Omental fat pad (tissue), 3 donors: ENCODE measurements at regions not wholly inside any gene's neighbourhood (a gene's known extent, or its start where the extent isn't known, plus 50 kb on each side); places are given as distances from the start of the nearest gene placed in this dataset.

Experiments used
- ATAC-seq: fragments of 150-250 bp; one replicate; pipeline ENCODE4 v1.9.1; 2016; ENCODE audit warnings: mild to moderate bottlenecking, moderate library complexity; ENCODE audit not compliant: low FRiP score
- DNase-seq: peaks from one replicate; pipeline ENCODE4 v3.0.0-alpha.2; 2019; ENCODE audit warnings: low spot score
- TF ChIP-seq, protein P1 (sequence below), 3 donors: fragments of 450-650 bp; IDR thresholded peaks; one replicate each; pipeline ENCODE4 v1.5.1; 2016 to 2017; ENCODE audit warnings: antibody characterized with exemption in 3 of 3, mild to moderate bottlenecking in 3 of 3, moderate library complexity in 2 of 3

DNA sequence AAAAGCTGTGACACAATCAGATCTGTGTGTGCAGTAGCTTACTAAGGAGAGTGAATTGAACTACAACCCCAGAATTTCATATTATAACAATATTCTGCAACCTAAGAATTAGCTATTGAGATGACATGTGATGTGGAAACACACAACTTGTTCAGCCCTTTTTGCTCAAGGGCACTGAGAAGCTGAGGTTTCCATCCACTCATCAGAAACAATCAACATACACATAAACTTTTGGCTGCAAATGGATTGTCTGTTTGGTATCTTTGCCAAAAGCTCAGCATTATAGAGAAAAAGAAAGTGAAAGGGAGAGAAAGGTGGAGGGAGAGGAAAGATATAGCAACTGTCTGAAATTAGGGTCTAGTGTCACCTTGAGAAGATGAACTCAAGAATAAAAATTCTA lies 117.2 kb upstream of the KLF7 start:
- TF ChIP-seq, protein P1, sequence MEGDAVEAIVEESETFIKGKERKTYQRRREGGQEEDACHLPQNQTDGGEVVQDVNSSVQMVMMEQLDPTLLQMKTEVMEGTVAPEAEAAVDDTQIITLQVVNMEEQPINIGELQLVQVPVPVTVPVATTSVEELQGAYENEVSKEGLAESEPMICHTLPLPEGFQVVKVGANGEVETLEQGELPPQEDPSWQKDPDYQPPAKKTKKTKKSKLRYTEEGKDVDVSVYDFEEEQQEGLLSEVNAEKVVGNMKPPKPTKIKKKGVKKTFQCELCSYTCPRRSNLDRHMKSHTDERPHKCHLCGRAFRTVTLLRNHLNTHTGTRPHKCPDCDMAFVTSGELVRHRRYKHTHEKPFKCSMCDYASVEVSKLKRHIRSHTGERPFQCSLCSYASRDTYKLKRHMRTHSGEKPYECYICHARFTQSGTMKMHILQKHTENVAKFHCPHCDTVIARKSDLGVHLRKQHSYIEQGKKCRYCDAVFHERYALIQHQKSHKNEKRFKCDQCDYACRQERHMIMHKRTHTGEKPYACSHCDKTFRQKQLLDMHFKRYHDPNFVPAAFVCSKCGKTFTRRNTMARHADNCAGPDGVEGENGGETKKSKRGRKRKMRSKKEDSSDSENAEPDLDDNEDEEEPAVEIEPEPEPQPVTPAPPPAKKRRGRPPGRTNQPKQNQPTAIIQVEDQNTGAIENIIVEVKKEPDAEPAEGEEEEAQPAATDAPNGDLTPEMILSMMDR (IDR thresholded peaks at IDR 0.05): no peak
- ATAC-seq (no peak), DNase-seq (no peak)

DNA sequence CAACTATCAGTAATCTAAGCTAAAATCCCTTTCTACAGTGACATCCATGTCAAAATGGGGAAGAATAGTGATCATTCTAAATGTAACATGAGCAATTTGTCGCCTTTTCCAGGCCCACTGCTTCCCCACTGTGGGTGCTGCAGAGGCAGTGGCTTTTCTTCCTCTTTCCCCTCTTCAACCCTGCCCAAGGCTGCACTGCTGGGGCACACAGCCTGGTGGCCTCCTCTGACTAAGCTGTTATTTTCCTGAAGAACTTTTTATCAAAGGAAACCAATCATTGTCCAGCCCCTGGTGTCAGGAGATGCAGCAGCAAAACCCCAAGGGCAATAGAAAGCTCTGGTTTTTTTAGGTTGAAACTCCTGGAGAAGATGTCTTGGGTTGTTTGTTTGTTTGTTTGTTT lies 117.6 kb upstream of the KLF7 start:
- TF ChIP-seq, protein P1 (IDR thresholded peaks at IDR 0.05): no peak
- no peak for ATAC-seq
- DNase-seq: no peak

GRCh38 chr2:207284556-207285472 lies 119.1 kb upstream of the KLF7 start:
- DNase-seq (no peak), ATAC-seq (no peak)
- TF ChIP-seq, protein P1 (IDR thresholded peaks at IDR 0.05): no peak

DNA sequence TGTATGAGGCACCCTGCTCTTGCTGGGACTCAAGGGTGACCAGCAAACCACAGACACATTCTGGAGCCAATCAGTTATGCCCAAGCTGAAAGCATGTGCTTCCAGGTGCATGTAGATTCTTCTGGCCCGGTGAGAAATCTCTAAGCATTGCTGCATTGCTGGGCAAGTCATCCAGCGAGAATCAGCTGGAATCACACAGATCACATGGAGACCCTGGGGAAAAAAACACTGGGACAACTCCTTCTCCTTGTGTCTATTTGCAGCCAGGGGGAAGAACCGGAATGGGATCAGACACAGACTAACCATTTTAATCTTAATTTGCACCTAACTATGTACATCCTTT lies 119.7 kb upstream of the KLF7 start:
- ATAC-seq (no peak), DNase-seq (no peak)
- TF ChIP-seq, protein P1 (IDR thresholded peaks at IDR 0.05): no peak

- ATAC-seq (no peak), DNase-seq (no peak)
- TF ChIP-seq, protein P1 (IDR thresholded peaks at IDR 0.05): no peak
These were observed 120.4 kb upstream of the KLF7 start for GRCh38 chr2:207286106-207286505.

DNA sequence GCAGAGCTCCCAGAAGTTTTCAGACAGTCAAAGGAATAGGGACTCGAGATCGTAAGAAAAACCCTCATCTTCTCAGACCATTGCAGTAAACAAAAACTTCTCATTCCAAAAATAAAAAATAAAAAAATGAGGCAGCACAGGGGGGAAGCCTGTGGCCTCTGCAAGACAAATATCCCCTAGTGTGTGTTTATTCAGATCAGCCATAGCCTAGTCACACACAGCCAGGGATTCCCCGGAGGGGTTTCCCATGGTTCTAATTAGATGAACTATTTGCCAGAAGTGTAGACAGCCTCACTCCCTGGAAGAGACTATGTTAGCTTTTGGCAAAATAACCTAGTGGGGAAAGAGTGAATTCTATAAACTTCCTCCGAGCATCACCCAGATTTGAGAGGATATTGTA lies 122.9 kb upstream of the KLF7 start:
- ATAC-seq (no peak), DNase-seq (no peak)
- TF ChIP-seq, protein P1 (IDR thresholded peaks at IDR 0.05): no peak
